Heart left ventricle (tissue), 16 donors: ENCODE measurements at regions not wholly inside any gene's neighbourhood (a gene's known extent, or its start where the extent isn't known, plus 50 kb on each side); places are given as distances from the start of the nearest gene placed in this dataset.

ENCODE experiments used
- ATAC-seq, 4 donors: fragments of 200-7000 bp; cut with Tn5 transposase; one replicate each; pipeline ENCODE4 v1.9.1; 2020 to 2022; ENCODE audit warnings: moderate library complexity in 4 of 4, mild to moderate bottlenecking in 3 of 4, moderate number of reproducible peaks in 1 of 4
- DNase-seq, 5 donors: peaks; one replicate each; pipeline ENCODE4 v3.0.0-alpha.2; 2020
- H3K27ac ChIP-seq, 12 donors: fragments of 200-600 bp; sonication (generic) in 4 of 12; one replicate each; pipeline versions ENCODE4 v1.5.0 to v1.8.0; 2016 to 2022; ENCODE audit warnings: mild to moderate bottlenecking in 2 of 12
- H3K27me3 ChIP-seq, 9 donors: fragments of 200-600 bp; sonication (generic) in 2 of 9; one replicate each; pipeline versions ENCODE4 v1.5.1 to v1.8.0; 2016 to 2022; ENCODE audit warnings: mild to moderate bottlenecking in 3 of 9
- H3K36me3 ChIP-seq, 9 donors: fragments of 200-600 bp; sonication (generic) in 2 of 9; one replicate each; pipeline versions ENCODE4 v1.5.0 to v1.8.0; 2018 to 2022; ENCODE audit warnings: mild to moderate bottlenecking in 2 of 9
- H3K4me1 ChIP-seq, 12 donors: fragments of 200-600 bp; sonication (generic) in 4 of 12; one replicate each; pipeline versions ENCODE4 v1.5.0 to v1.8.0; 2016 to 2022; ENCODE audit warnings: mild to moderate bottlenecking in 3 of 12
- H3K4me3 ChIP-seq, 12 donors: fragments of 200-600 bp; sonication (generic) in 4 of 12; one replicate each; pipeline versions ENCODE4 v1.5.0 to v1.8.0; 2017 to 2022; ENCODE audit warnings: mild to moderate bottlenecking in 9 of 12, moderate library complexity in 4 of 12
- H3K9me3 ChIP-seq, 12 donors: fragments of 200-600 bp; sonication (generic) in 4 of 12; one replicate each; pipeline versions ENCODE4 v1.5.0 to v1.8.0; 2016 to 2022; ENCODE audit warnings: mild to moderate bottlenecking in 1 of 12
- POLR2A ChIP-seq, 2 donors: fragments of 450-650 bp; IDR thresholded peaks; one replicate each; pipeline ENCODE4 v1.6.1; 2017; ENCODE audit warnings: antibody characterized with exemption in 2 of 2, mild to moderate bottlenecking in 2 of 2, moderate library complexity in 2 of 2
- WGBS, 4 donors: extraction: QIAGEN DNeasy Blood & Tissue Kit in 2 of 4; methylation state at CpG; one replicate each; pipeline versions ENCODE4 v1.1.5 to v1.1.7; 2013 to 2018; 5-methylcytosine and 5-hydroxymethylcytosine counted together
- intact Hi-C, 10 donors: fragments of 100-400 bp; cut with DNase I; formaldehyde crosslinking; loops; one replicate each; pipeline versions ENCODE4 v1.11.1 to v1.14.2; 2022
- TF ChIP-seq, protein P1 (sequence below), 12 donors: fragments of 200-600 bp; sonication (generic) in 4 of 12; IDR thresholded peaks; one replicate each; pipeline versions ENCODE4 v1.5.0 to v1.8.0; 2018 to 2022; ENCODE audit warnings: antibody characterized with exemption in 12 of 12, mild to moderate bottlenecking in 5 of 12
- donor health status: ischemic (EF 13 %, LVEDD 7.1; RV severe dilation, severe dysfunction).
- donor health status: healthy with polysubstance abuse.
- donor health status: DM: no; HTN: yes; CAD: no.
- donor health status: DM: no; HTN: no; CAD: no.
- donor health status: ischemic (EF 25% LVEDD 6.9; RV normal size, moderate dysfunction).
- donor health status: ischemic (EF 25% LVEDD 5.7; RV mildly dilated, moderate dysfunction).
- donor health status: healthy.
- donor health status: DM: yes; HTN: yes; CAD: no.
- donor health status: ischemic (EF 35%, LVEDD 5.7; RV mildly dilated, moderate dysfunction).
- donor health status: nonischemic (EF 11% LVEDD 7.7; RV severe dilation, severe dysfunction).
- donor health status: DM: yes; HTN: yes; CAD: no.
- donor health status: PGD.
- donor health status: ischemic (EF 29% LVEDD 5.4; RV normal size, mild dysfunction).
- donor health status: nonischemic (EF 23%, LVEDD 6.1; RV moderate dilation, normal function).

DNA sequence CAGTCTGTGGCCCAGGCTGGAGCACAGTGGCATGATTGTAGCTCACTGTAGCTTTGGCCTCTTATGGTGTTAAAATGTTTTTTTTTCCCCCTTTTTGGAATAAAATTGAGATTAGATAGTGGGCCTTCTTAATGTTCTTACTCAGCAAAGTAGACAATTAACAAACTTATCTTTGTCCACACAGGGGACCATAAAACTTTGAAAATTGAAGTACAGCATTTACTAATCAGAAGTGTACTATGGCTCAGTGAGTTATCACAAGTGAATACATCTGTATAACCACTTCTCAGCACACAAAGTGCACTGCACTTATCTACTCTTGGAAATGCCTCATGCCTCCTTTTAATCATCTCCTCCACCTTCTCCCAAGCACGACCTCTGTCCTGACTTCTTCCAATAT is 218.9 kb downstream of the PRDM2 start:
- Histone ChIP-seq H3K27ac (no peak overlapping the region), H3K4me3 (no peak overlapping the region), H3K4me1 (no peaks in the 10 kb centered on the region), H3K27me3 (peaks cover 0 to 7% (median 0%) of the 10 kb centered on the region in 9 donors), H3K36me3 (no peaks in the 10 kb centered on the region), H3K9me3 (peaks cover 0 to 17% (median 0%) of the 10 kb centered on the region in 12 donors)
- ATAC-seq (no peak), DNase-seq (no peak)
- TF ChIP-seq, protein P1, sequence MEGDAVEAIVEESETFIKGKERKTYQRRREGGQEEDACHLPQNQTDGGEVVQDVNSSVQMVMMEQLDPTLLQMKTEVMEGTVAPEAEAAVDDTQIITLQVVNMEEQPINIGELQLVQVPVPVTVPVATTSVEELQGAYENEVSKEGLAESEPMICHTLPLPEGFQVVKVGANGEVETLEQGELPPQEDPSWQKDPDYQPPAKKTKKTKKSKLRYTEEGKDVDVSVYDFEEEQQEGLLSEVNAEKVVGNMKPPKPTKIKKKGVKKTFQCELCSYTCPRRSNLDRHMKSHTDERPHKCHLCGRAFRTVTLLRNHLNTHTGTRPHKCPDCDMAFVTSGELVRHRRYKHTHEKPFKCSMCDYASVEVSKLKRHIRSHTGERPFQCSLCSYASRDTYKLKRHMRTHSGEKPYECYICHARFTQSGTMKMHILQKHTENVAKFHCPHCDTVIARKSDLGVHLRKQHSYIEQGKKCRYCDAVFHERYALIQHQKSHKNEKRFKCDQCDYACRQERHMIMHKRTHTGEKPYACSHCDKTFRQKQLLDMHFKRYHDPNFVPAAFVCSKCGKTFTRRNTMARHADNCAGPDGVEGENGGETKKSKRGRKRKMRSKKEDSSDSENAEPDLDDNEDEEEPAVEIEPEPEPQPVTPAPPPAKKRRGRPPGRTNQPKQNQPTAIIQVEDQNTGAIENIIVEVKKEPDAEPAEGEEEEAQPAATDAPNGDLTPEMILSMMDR (IDR thresholded peaks at IDR 0.05), result no peak
- no peak for TF ChIP-seq POLR2A (IDR thresholded peaks at IDR 0.05)
- intact Hi-C loops, result no loop called here
- 45 to 66% (median 53%) methylated on average over 1 of the region's 1 CpG for WGBS, 4 donors

DNA sequence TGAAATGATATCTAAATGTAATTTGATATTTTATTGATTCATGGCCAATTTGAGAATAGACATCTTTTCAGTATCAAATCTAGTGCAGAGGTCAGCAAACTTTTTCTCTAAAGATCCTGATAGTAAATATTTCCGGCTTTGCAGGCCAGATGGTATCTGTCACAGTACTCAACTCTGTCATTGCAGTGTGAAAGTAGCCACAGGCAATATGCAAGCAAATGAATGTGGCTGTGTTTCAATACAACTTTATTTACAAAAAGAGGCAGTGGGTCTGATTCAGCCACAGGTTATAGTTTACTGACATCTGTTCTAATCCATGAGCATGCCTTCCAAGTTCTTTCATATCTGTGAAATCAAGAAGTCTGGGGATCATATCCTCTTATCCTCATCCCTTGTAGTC is 221.2 kb downstream of the PRDM2 start:
- Histone ChIP-seq H3K4me3 (no peak overlapping the region), H3K27ac (no peak overlapping the region), H3K36me3 (no peaks in the 10 kb centered on the region), H3K9me3 (peaks cover 0 to 17% (median 0%) of the 10 kb centered on the region in 12 donors), H3K4me1 (no peaks in the 10 kb centered on the region), H3K27me3 (peaks cover 0 to 7% (median 0%) of the 10 kb centered on the region in 9 donors)
- ATAC-seq (no peak), DNase-seq (no peak)
- TF ChIP-seq, protein P1 (IDR thresholded peaks at IDR 0.05), result no peak
- no peak for TF ChIP-seq POLR2A (IDR thresholded peaks at IDR 0.05)
- 26 to 58% (median 54%) methylated on average over 1 of the region's 1 CpG for WGBS, 4 donors
- intact Hi-C loops, result no loop called here

DNA sequence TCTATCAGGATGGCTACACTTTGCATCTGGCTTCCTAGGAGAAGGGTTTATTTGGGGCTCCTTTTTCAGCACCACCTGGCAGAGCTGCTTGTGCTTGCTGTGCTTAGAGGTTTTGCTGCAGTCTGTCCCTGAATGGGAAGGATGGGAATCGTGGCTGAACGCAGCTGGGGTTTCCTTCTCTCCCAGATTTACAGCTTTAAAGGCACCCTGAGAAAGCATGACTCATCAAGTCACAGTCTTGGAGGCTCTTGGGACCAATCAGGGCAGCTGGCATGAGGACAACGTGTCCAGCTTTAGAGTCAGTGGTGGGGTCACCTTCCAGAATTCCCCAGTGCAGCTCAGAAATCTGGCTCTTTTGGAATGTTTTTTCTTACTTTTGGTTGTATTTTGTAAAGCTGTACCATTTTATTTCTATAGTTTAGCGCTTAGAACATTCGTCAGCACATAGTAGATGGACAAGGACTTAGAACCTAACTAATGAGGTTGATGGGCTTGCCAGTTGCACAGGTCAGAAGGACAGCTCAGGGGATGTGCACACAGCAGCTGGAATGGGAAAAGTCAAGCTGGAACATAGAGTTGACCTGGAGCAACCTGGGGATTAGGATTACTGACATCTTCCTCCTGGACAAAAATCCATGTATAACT is 222.6 kb downstream of the PRDM2 start:
- 50 to 69% (median 59%) methylated on average over 5 of the region's 5 CpGs for WGBS, 4 donors
- H3K9me3 ChIP-seq, result peaks cover 0 to 17% (median 0%) of the 10 kb centered on the region in 12 donors
- DNase-seq (no peak), ATAC-seq (no peak)
- no peaks in the 10 kb centered on the region for H3K36me3 ChIP-seq
- no peak overlapping the region for H3K4me3 ChIP-seq
- TF ChIP-seq POLR2A (IDR thresholded peaks at IDR 0.05), result no peak
- TF ChIP-seq, protein P1 (IDR thresholded peaks at IDR 0.05), result no peak
- no peak overlapping the region for H3K27ac ChIP-seq
- H3K4me1 ChIP-seq, result no peaks in the 10 kb centered on the region
- intact Hi-C loops, result no loop called here
- H3K27me3 ChIP-seq, result peaks cover 0 to 7% (median 0%) of the 10 kb centered on the region in 9 donors

DNA sequence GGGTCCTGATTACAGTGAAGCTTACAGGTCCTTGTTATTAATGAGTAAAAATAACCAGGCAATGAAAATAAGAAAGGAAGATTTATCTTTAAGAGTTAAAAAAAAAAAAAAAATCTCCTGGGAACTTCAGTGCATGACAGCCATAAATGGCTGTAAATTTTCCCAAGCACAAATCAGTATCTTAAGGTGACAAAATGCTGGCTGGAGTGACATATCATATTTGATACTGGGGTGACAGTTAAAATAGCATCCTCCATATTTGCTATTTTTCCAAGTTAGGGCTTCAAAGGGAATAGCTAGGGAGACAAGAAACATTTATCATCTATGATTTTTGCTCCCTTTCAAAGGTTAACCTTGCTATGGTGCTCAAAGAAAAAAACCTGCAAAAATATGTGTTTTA is 226.6 kb downstream of the PRDM2 start:
- Histone ChIP-seq H3K9me3 (no peaks in the 10 kb centered on the region), H3K27me3 (peaks cover 0 to 10% (median 3%) of the 10 kb centered on the region in 9 donors), H3K4me3 (no peak overlapping the region), H3K4me1 (no peaks in the 10 kb centered on the region), H3K36me3 (no peaks in the 10 kb centered on the region), H3K27ac (no peak overlapping the region)
- DNase-seq (no peak), ATAC-seq (no peak)
- TF ChIP-seq, protein P1 (IDR thresholded peaks at IDR 0.05), result no peak
- no peak for TF ChIP-seq POLR2A (IDR thresholded peaks at IDR 0.05)
- intact Hi-C loops, result no loop called here
